HCEC 1CT (cell line): ENCODE measurements at regions not wholly inside any gene's neighbourhood (a gene's known extent, or its start where the extent isn't known, plus 50 kb on each side); places are given as distances from the start of the nearest gene placed in this dataset.
"Not testable (repeated sequence)": the region's sequence is repeated elsewhere in the genome, so short reads cannot be mapped to it uniquely, and the experiment has no call there.

Experiments
- DNase-seq: peaks from one replicate; pipeline ENCODE4 v3.0.0-alpha.2; 2017

DNA sequence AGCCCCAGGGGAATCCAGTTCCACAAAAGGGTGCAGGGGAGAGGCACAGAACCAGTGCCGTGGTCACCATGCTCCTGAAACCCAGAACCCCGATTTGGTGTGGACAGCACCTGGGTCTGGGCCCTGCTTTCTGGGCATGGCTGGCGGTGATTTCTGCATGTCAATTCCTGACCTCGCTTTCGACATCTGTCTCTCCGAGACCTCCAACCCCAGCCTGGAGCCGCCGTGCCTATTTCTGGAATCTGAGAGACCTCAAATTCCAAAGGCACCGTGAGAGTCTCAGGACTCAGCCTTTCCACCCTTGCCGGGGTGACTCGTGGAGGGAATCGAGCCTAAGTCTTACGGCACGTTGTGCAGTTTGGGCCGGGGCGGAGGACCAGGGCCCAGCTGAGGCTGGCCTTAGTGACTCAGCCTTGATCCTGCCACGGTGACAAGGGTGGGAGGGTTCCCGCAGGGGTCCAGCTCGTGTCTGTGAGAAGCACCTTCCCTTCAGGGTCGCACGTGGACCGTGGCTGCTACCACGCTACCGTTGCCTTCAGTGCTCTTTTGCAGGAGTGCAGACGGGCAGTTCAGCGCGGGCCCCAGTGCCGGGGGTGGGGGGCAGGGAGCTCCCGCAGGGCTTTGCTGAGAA lies 133.7 kb downstream of the PXDC1 start:
- no peak for DNase-seq

GRCh38 chr6:3617192-3617631 lies 134.3 kb downstream of the PXDC1 start:
- DNase-seq: no peak

GRCh38 chr6:3616565-3617176 lies 134.8 kb downstream of the PXDC1 start:
- no peak for DNase-seq

DNA sequence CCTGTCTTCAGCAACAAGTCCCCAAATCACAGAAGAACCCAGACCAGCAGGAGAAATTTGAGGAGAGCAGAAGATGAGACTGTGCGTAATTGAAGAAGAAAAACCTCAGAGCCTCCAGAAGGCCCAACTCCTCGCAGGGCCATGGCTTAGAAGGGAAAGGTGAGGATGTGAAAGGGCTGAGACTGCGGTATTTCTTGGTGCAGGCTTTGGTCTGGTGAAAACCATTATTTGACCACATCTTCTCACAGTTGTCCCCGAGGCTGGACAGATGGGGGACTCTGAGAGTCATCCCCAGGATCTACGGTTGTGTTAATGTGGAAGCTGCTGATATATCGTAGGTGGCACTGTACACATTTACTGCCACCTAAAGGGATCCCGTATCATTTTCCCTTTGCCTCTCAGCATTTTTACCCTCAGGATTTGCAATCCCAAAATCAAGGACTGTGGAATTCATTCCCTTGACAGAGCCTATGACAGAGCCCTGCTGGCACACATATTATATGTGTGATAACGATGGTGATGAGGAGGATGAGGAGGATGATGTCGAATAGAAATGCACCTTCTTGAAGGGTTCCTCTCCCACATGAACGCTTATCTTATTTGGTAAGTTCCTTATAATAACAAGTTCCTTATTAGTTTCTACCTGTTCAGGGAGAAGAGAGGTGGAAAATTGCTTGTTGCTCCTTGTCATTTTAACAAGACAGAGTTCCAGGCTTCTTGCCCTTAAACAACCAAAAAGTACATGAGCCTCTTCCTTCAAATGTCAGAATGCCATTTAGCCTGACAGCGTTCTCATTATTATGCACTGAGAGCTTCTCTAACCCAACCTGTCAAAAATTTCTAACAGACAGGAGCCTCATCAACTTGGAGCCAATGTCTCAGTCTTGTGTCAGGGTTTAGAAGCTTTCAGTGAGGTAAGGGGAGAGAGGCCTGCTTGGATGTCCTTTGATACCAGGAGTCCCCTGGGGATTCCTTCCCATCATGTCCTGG lies 135.8 kb downstream of the PXDC1 start:
- no peak for DNase-seq

- no peak for DNase-seq
These were observed 136.6 kb downstream of the PXDC1 start for GRCh38 chr6:3614918-3615317.

DNA sequence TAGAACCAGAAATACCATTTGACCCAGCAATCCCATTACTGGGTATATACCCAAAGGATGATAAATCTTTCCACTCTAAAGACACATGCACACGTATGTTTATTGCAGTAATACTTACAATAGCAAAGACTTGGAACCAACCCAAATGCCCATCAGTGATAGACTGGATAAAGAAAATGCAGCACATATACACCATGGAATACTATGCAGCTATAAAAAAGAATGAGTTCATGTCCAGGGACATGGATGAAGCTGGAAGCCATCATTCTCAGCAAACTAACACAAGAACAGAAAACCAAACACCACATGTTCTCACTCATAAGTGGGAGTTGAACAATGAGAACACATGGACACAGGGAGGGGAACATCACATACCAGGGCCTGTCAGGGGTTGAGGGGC lies 137.9 kb downstream of the PXDC1 start:
- DNase-seq: not testable (repeated sequence)

GRCh38 chr6:3612341-3613041 lies 139.0 kb downstream of the PXDC1 start:
- peak; percentile 93 for DNase-seq

GRCh38 chr6:3610921-3611320 lies 140.6 kb downstream of the PXDC1 start:
- no peak for DNase-seq

DNA sequence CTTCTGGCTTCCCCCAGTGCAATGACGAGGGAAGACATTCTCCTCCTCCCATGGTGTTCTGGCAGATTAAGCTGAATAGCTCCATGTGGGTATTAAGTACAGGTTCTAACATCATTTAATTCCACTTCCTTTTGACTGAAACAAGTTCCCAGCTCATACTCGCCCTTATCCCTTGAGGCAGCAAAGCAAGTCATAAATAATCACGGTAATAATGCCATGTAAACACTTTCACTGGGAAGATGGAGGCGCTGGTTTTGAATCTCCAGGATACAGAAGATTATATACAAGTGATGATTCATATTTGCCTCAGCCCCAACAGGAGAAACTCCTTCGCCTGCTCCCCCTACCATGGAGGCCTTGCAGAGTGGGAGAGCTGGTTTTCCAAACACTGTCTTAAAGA lies 141.3 kb downstream of the PXDC1 start:
- DNase-seq: peak; percentile 65

DNA sequence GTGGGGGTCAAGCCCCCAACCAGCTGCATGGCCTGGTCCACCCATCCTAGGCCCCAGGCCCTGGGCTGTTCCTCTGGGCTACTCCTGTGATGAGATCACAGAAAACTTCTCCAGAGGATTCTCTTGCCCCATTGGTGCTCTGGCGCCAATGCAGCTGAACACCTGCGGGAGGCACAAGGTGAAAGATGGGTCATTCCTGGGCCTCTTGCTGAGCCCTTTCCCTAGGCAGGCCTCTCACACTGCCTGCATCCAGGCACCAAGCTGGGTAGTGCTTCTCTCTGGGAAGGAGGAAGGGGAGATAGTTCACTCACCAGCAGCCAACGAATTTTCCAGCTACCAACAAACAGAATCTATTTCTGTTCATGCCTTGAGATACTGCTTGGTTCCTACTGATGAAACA lies 142.1 kb downstream of the PXDC1 start:
- no peak for DNase-seq

DNA sequence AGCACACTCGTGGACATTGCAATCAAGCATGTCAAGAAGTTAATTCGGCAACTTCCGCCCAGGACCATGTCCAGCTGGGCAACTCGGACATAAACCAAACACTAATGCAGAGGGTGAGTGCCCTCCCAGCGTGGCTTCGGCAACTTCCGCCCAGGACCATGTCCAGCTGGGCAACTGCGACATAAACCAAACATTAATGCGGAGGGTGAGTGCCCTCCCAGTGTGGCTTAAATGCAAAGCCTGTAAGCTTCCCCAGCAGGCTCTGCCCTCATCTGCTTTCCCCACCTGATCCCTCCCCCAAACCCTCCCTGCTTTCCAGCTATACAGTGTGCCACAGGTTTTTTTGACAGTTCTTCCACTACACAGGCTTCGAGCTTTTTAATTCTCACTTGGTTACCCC lies 143.4 kb downstream of the PXDC1 start:
- no peak for DNase-seq

- no peak for DNase-seq
These were observed 143.9 kb downstream of the PXDC1 start for GRCh38 chr6:3607599-3607998.

DNA sequence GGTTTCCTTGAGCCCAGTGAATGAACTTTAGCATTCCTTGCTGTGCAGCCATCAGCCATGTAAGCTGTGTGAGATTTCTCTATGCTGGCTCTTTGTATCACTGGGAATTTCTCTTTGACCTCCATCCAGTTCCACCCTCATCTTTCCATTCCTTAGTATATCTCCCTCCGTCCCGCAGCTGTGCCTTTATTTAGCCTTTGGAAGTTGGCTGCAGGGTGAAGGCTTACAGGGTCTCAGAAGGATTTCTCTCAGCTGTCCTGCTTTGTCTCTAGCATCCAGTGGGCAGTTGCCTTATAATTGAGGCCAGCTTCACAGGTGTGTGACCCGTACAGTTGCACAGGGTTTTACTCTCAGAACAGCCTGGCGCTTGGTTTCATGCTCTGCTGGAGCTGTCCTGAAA lies 144.3 kb downstream of the PXDC1 start:
- no peak for DNase-seq

- DNase-seq: no peak
These were observed 146.7 kb upstream of the SLC22A23 start for GRCh38 chr6:3603340-3604130.

GRCh38 chr6:3601570-3601969 lies 144.7 kb upstream of the SLC22A23 start:
- no peak for DNase-seq

- no peak for DNase-seq
These were observed 140.7 kb upstream of the SLC22A23 start for GRCh38 chr6:3597500-3598064.

- DNase-seq: no peak
These were observed 139.9 kb upstream of the SLC22A23 start for GRCh38 chr6:3596766-3597165.

GRCh38 chr6:3594201-3594600 lies 137.4 kb upstream of the SLC22A23 start:
- DNase-seq: no peak

DNA sequence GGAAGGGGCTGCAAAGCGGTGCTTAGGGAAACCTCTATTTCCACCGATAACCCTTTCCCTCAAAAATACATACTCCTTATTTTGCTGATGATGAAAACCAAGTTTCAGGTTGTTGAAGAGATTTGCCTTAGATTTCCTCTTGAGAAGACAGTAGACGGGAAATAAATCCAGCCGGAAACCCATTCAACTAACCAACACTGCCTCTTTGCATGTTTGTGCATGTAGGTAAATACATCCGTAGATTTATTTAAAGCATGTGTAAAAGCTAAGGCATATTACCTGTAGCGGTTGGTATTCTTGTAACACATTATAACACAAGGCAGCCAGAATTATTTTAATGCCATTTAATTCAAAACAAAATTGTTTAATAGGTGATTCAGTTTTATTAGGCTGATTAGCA lies 136.3 kb upstream of the SLC22A23 start:
- DNase-seq: no peak

DNA sequence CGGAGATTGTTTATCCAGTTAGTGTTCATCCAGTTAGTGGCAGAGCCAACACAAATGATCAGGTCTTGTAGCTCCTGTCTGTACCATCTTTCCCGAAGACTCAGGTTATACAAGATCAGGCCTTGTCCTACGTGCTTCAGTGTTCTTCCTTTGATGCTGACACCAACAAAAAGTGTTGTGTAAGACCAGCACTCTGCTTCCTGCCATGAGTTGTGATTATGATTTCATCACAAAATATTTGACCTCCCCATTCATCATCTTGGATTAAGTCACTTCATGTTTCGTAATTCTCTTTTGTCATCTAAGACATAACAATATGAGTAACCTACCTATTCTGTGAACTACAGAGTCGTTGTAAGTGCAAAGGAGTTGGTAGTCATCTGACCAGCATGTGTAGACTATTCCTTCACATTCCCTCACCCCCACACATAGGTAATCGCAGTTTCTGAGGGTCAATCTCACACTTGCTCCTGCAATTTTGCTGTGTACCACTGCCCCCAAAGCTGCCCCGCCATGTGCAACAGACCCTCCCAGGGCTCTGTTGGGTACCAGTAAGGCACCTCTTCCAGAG lies 135.6 kb upstream of the SLC22A23 start:
- DNase-seq: peak; percentile 99

GRCh38 chr6:3591970-3592369 lies 135.1 kb upstream of the SLC22A23 start:
- no peak for DNase-seq

DNA sequence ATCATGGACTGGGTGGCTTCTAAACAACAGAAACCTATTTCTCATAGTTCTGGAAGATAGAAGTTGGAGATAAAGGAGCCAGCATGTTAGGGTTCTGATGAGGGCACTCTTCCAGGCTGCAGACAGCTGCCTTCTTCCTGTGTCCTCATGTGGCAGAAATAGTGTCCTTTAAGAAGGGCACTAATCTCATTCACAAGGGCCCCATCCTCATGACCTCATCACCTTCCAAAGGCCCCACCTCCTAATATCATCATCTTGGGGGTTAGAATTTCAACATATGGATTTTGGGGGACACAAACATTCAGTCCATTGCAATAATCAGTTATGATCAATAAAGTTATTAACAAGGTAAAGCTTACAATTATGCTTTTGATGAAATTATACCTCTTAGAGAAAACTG lies 130.8 kb upstream of the SLC22A23 start:
- DNase-seq: no peak
